ENCODE measurements at regions not wholly inside any gene's neighbourhood (a gene's known extent, or its start where the extent isn't known, plus 50 kb on each side); places are given as distances from the start of the nearest gene placed in this dataset.

DNA sequence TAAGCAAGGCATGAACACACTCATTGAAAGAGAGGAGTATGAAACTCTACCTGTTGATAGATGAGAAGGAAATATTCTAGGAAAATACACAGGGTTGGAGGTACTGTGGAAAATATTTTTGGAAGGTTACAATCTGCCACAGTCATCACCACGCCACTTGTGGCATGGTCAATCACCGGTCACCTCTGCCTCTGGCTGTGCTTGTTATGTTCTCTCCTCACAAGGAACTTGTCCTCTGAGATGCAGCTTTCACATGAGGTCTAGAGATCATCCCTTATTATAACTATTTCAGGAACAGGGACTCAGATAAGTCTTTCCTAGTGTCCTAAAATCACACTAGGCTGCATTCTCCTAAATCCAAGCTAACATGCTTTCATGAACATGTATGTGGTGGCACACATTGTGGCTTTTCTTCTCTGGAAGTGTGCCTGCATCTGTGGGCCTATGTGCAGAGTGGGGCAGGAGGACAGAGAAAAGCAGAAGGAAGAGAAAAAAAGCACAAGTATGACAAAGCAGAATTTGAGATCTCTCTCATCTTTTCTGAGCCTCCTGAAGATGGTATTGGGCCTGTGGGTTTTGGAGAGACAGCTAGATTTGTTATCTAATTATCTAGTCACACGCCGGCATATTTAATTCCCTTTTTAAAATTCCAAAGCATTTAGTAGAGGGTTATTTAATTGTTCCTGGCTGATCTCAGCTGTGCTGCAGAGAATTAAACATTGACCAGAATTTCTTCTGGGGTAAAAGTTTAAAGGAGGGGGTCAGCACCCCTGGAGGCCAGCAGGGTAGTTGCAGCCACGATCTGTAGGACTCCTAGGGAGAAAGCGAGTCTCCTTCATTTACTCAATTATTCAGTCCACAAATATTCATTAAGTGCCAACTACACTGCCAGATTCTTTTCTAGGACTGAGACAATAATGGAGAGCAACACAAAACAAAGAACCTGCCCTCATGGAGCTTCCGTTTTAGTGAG, 294.6 kb downstream of the RDH14 start:
- DNase-seq: no peak

DNA sequence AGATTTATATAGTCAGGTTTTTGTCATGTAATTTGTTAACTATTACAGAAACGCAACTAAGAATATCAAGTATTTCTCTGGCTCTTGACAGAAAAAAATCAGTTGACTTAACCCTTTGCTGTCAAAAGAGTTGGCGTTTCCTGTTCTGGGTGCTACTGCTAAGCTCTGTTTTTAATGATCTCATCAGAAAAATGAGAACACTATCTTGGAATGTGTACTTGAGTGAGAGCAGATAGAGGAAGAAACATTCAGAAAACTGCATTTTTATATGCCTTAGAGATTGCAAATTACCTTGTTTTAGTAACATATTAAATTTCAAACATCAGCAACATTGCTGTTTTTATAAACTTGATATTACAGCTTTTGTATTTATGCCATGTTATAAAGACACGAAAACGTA, 297.9 kb downstream of the RDH14 start:
- no peak for DNase-seq

DNA sequence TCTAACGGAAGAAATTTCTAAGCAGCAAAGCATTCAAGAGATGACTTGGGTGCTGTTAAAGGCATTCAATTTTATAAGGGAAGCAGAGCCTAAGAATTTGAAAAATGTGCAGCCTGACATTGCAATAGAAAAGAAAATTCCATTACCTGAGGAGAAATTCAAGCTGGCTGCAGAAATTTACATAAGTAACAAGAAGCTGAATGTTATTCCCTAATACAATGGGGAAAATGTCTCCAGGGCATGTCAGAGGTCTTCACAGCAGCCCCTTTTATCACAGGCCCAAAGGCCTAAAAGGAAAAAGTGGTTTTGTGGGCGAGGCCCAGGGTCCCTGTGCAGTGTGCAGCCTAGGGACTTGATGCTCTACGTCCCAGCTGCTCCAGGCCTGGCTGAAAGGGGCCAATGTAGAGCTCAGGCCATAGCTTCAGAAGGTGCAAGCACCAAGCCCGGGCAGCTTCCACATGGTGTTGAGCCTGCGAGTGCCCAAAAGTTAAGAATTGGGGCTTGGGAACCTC, 306.7 kb downstream of the RDH14 start:
- no peak for DNase-seq

DNA sequence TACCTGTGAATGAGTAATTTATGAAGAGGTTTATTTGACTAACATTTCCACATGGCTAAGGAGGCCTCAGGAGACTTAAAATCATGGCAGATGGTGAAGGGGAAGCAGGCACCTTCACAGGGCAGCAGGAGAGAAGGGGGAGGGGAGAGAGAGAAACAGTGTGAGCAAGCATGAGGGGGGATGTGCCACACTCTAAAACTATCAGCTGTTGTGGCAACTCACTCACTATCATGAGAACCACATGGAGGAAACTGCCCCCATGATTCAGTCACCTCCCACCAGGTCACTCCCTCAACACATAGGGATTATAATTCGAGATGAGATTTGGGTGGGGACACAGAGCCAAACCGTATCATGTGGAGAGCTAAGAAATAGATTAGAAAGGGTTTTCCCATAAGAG, 309.0 kb downstream of the RDH14 start:
- DNase-seq: no peak

DNA sequence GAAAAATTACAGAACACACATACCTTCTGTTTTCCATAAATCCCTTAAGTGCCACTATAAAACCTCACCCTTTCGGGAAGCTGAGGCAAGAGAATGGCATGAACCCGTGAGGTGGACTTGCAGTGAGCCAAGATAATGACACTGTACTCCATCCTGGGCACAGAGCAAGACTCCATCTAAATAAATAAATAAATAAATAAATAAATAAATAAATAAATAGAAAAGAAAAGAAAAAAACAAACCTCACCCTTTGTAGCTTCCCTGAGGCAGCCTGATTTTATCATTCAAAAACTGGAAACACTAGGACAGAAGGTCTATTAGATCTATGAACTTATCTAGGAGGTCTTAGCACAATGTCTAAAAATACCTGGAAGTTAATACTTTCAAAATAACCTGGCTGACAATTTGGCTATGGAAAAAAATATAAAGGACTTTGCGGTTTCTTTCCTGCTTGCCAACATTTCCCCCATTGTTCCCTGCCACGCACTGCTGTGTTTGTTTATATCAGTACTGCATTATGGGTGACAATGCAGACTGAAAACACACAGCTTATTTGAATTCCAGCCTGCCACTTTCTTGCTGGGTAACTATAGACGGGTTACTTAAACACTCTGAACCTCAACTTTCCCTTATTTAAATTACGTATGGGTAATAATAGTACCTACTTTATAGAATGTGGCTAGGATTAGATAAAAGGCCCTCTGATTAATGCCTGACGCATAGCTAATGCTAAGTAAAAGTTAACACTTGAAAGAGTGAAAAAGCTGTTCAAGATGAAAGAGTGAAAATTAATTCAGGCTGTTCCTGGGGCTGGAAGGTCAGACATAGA, 313.0 kb downstream of the RDH14 start:
- DNase-seq: no peak

DNA sequence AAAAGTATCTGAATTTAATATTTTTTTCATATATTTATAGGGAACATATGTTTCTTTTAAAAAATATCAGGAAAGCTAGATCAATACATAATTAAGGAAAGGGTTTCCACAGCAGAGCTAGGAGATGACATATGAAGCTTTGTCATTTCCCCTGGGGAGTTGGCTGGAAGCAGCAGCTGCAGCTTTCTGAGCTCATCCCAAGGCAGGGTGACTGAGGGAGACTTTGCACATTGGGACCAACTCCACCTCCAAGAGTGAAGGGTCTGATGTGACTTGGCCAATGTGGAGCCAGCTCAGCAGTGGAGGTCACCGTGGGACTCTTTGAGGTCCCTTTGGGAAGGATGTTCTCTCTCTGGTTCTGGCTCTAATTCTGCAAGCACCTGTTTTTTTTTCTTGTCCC, 315.1 kb downstream of the RDH14 start:
- no peak for DNase-seq

DNA sequence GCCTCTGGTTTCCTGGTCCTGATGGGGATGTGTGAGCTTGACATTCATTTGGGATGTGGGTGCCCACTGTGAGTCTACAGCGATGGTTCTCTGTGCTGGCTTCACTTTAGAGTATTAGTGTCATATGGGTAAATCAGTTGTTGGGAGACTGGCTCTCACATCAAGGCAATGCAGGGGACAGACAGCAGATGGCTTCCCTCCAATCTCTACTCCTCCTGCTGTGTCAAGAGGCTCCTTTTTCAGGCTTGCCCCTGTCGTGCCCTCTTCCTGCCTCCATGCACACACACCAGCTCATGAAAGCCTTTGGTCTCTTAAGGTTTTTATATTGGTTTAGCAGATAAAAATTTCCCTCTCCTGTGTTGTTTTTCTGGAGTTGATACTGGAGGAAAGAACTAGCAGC, 315.6 kb downstream of the RDH14 start:
- DNase-seq: no peak

DNA sequence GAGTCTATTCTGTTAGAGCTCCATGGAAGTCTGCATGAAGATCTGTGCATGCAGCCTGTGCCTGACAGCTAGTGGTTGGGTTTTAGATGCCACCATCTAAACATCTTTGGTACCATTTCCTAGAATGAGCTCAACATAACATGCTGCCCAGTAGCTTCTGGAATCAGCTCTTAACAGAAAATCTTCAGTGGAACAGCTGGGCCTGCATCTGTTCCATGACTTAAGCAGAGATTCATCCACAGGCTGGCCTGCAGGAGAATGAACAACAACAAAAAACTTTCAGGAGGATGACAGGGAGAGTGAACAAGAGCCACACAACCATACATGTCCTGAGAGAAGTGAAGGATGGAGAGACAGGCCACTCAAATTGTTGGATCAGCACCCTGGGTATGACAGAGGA, 316.6 kb downstream of the RDH14 start:
- DNase-seq: no peak

DNA sequence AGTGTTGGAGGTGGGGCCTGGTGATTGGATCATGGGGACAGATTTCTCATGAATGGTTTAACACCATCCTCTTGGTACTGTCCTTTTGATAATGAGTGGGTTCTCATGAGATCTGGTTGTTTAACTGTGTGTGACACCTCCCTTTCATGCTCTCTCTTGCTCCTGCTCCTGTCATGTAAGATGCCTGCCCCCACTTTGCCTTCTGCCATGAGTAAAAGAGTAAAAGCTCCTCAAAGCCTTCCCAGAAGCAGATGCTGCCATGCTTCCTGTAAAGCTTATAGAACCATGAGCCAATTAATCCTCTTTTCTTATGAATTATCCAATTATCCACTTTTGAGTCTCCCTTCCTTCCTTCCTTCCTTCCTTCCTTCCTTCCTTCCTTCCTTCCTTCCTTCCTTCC, 317.7 kb downstream of the RDH14 start:
- DNase-seq: no peak

DNA sequence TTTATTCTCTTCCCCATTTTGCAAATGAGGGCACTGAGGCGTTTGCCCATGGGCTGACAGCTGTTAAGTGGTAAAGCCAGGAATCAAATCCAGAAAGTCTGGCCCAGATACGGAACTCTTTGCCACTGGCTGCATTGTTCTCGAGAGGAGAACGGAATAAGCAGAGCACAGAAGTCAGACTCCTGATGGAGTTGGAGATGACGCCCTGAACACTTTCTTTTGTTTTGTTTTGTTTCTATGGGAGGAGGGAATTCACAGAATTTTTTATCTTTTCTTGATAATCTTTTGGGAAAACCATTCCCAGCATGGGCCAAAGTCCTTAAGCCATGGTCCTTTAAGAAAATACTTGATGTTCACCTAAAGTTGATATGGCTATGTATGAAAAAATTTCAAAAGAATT, 322.2 kb downstream of the RDH14 start:
- DNase-seq: no peak

DNA sequence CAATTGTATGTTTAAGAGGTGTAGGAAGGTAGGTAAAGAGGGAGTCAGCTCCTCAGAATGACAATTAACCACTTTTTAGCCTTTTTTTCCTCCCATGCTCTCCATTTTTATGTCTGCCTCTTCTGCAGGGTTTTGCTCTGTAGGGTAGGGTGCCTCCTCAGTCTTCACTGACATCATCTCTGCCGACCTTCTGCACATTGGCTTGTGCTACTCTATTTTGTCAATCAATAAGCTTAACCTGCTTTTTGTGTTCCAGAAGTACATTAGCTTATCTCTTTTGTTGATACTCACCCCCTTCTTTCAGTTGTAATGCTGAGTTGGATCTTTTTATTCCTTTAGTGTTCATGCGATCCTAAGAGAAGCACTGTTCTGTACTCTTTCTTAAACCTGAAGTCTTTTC, 323.2 kb downstream of the RDH14 start:
- no peak for DNase-seq

DNA sequence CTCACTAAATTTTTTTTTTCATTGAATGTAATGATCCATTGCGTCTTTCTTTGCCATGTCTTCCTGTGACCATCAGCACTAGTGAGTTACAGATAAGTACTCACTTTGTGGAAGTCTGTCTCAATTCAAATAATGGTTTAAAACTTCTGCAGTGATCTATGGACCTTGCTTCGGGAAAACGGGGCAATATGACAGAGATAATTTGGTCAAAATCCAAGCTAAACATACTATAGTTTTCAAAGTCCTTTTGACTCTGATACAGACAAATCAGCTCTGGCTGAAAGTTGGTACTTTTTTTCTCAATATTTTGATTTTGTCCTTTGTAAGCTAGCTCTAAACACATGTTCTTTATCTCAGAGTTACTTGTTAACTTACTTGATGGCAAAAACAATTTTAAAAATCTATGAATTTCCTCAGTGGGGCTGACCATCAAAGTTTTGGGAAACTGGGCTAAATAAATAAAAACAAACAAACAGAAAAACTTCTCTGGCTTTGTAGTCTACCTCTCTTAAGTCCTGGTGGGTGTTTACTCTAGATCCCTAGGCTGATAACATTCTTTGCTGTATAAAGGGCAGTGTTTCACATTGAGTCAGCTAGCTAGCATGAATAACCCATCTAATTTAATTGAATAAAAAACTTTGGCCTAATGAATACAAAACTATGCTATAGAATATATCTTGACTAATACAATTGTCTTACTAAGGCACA, 327.6 kb downstream of the RDH14 start:
- DNase-seq: no peak

DNA sequence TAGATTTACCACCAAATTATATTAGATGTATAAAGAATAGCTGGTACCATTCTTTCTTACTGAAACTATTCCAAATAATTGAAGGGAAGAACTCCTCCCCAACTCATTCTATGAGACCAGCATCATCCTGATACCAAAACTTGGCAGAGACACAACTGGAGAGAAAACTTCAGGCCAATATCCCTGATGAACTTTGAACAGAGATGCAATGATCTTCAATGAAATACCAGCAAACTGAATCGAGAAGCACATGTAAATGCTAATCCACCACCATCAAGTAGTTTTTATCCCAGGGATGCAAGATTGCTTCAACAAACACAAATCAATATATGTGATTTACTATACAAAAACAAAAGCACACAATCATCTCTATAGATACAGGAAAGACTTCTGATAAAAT, 329.8 kb downstream of the RDH14 start:
- no peak for DNase-seq

DNA sequence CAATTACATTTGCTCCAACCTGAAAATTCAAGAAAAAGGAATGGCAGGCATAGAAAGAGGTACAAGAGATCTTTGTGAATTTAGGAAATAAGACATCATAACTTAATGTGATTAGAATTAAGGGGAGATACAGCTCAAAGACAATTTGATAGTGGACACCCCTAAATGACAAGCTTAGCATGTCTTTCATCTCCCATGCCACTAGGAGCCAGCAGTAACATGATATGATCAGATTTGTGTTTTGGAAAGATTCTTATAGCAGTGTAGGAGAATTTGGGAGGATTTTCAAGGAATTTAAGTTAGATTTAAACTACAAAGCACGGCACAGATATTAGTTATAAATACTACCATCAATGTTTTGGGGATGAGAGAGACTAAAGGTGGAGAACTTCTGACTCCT, 340.8 kb downstream of the RDH14 start:
- no peak for DNase-seq

DNA sequence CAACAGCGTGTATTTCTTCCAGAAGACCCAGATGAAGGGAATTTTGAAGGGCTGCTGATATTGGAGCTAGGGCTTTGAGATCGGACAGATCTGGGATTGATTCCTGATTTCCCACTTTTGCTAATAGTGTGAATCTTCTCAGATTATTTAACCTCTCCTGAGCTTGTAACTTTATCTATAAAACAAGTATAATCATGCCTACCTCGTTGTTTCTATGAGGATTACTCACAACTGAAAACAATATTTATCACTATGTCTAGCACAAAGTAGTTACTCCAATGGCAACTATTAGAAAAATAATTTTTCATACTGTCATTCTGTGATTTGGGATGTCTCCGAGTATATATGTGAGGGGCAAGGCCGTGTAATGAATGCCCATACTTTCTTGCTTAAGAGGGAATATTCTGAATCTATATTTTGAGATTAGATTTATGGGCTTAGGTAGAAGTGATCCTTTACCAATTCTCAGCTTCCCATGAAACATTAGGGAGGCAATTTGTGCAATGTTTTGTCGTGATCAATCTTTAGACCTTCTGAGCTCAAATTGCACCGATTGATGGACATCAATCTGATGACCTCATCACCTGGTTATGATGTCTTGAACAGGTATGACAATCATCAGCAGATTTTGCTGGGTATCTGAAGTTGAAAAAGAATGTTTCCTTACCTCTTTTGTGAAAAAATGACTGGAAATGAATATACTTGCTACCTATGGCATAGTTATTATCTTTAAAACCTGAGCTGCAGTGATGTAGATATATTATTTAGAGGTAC, 339.9 kb downstream of the KCNS3 start:
- no peak for DNase-seq

DNA sequence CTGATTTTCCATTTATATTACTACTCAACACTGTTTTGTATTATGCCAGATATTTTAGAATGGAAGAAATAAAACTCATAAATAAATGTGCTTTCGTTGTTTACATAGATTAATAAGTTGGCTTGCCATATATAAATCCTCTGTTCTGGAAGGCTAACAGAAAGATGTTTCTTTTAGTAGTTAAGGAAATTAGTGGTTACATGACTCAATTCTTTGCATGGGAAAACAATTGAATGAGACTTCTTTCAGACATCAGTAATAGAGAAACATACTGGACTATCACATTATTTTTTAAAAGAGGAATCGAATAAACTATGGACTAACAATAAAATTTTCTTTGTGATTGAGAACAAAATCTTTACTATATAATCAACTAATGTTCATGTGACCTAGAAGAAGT, 336.5 kb downstream of the KCNS3 start:
- DNase-seq: no peak

DNA sequence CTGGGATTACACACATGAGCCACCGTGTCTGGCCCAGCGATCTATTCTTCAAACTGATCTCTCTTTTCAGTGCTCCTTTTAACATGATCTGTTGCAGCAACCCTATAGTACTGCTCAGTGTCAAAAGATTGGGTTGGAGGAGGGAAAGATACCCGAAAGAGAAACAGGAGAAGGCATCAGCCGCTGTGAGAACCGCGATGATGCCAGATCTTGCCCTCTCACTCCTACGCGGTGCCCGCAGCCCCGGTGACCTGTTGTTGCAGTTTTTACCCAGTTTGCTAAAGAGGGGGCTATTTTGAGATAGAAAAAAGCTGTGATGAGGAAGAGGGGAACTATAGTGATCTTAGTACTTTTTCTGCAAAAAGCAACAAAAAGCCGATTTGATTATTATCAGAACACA, 335.5 kb downstream of the KCNS3 start:
- no peak for DNase-seq

DNA sequence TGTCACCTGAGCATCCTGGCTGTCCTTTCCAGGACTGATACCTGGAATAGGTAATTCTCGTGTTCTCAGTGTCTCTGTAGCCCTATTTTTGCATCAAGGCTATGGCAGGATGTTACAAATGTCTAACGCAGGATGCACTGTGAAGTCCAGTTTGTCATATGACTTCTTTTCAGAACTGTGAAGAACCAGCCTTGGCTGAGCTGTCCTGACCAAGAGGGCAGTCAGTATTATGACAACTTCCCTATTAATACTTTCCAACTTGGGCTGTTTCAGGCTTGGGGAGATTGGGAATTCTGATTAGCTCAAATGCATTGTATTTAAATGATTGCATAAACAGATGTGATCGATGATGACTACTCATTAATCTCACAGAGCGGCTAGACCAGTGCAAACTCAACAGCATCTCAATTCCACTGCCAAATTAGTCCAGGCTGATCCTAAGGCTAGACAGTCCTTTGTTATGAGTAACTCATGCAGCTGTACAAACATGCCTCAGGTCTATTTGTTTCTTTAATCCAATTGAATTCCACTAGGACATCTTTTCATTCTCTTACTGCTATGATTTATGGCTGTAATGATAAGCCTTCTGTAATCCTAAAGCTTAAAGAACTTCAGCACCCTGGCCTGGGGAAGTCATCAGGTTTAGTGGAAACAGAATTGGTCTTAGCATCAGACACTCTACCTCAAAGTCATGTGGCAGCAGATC, 331.6 kb downstream of the KCNS3 start:
- no peak for DNase-seq

DNA sequence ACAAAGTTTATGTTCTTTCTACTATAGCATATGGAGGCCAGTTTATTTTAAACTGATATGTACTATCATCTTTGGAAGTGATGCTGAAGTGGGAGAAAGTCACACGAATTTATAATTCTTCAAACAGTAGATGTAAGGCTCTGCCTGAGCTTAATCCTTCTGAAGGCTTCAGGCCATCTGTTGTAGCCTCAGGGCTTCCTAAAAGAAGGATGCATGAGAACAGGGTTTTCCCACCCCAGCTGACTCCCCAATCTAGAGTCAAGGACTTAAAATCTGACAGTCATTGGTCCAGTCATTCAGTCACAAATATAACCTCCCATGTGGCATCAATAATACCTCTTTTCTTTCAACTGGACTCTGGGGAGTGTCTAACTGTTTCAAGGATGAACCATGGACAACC, 330.5 kb downstream of the KCNS3 start:
- no peak for DNase-seq

DNA sequence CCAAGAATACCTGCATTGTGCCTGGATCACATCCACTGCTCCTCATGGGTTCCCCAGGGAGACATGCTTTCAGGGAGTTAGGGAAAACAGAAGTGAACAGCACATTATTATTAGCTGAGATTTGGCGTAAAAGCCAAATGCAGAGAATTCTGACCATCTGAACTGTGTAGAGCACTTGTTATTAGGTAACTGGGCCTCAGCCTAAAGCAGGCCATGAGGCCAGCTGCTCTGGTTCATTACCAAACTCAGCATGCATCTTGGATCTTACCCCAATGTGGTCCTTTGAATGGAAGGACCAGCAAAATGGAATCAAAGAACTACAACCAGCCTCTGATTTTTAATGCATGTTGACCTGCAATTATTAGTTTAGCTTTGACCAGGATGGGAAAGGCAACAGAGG, 322.3 kb downstream of the KCNS3 start:
- DNase-seq: no peak
